ENCODE measurements at regions not wholly inside any gene's neighbourhood (a gene's known extent, or its start where the extent isn't known, plus 50 kb on each side); places are given as distances from the start of the nearest gene placed in this dataset.

GRCh38 chr13:40082639-40083038 lies 427.2 kb downstream of the COG6 start:
- Histone ChIP-seq H3K79me2 (ENCODE audit: control insufficient read depth, insufficient read depth, low read length) (no peaks in the 10 kb centered on the region), H3K36me3 (ENCODE audit: control insufficient read depth in 2 of 2, extremely low read depth in 1 of 2, insufficient read depth in 2 of 2, low read length in 2 of 2) (no peaks in the 10 kb centered on the region), H3K9ac (ENCODE audit: control insufficient read depth, extremely low read depth, insufficient read depth, low read length) (no peak overlapping the region), H3K27ac (ENCODE audit: control insufficient read depth, insufficient read depth, low read length) (no peak overlapping the region), H3K27me3 (ENCODE audit: control insufficient read depth, extremely low read depth, insufficient read depth, low read length) (no peaks in the 10 kb centered on the region), H3K4me3 (ENCODE audit: control insufficient read depth in 2 of 3, extremely low read depth in 1 of 3, insufficient read depth in 2 of 3, low read depth in 1 of 3, low read length in 3 of 3) (no peak overlapping the region), H3K9me3 (ENCODE audit: control insufficient read depth, low read depth, low read length) (no peaks in the 10 kb centered on the region), H3K9me1 (ENCODE audit: control insufficient read depth, extremely low read depth, insufficient read depth, low read length) (no peaks in the 10 kb centered on the region), H2AFZ (ENCODE audit: control insufficient read depth, low read length) (no peak overlapping the region), H3K4me1 (ENCODE audit: control insufficient read depth, extremely low read depth, insufficient read depth, low read length) (peaks cover 9% of the 10 kb centered on the region), H3K4me2 (ENCODE audit: control insufficient read depth, extremely low read depth, insufficient read depth, low read depth, low read length) (no peak overlapping the region), H4K20me1 (ENCODE audit: control insufficient read depth, extremely low read depth, insufficient read depth, low read length) (no peaks in the 10 kb centered on the region)
- dilution Hi-C loops (cut with MboI; ENCODE audit: extremely low pct_ligation_motif_present, low sequenced_read_pairs): no loop called here
- no peak for TF ChIP-seq EZH2 (IDR thresholded peaks at IDR 0.05; ENCODE audit: low read length)
- no peak for TF ChIP-seq CTCF (optimal IDR thresholded peaks at IDR 0.05 in 1 of 3, IDR thresholded peaks at IDR 0.05 in 1 of 3, conservative IDR thresholded peaks at IDR 0.05 in 1 of 3; ENCODE audit: extremely low read depth in 1 of 3, insufficient read depth in 2 of 3, low read length in 3 of 3)
- no peak for DNase-seq (ENCODE audit: low read depth, low spot score)
- no peak for FAIRE-seq

- H3K27ac ChIP-seq (ENCODE audit: control insufficient read depth, insufficient read depth, low read length): no peak overlapping the region
- no peak overlapping the region for H3K4me2 ChIP-seq (ENCODE audit: control insufficient read depth, extremely low read depth, insufficient read depth, low read depth, low read length)
- TF ChIP-seq EZH2 (IDR thresholded peaks at IDR 0.05; ENCODE audit: low read length) (no peak), CTCF (optimal IDR thresholded peaks at IDR 0.05 in 1 of 3, IDR thresholded peaks at IDR 0.05 in 1 of 3, conservative IDR thresholded peaks at IDR 0.05 in 1 of 3; ENCODE audit: extremely low read depth in 1 of 3, insufficient read depth in 2 of 3, low read length in 3 of 3) (no peak)
- H3K79me2 ChIP-seq (ENCODE audit: control insufficient read depth, insufficient read depth, low read length): no peaks in the 10 kb centered on the region
- H3K36me3 ChIP-seq (ENCODE audit: control insufficient read depth in 2 of 2, extremely low read depth in 1 of 2, insufficient read depth in 2 of 2, low read length in 2 of 2): no peaks in the 10 kb centered on the region
- dilution Hi-C loops (cut with MboI; ENCODE audit: extremely low pct_ligation_motif_present, low sequenced_read_pairs): no loop called here
- peaks cover 9% of the 10 kb centered on the region for H3K4me1 ChIP-seq (ENCODE audit: control insufficient read depth, extremely low read depth, insufficient read depth, low read length)
- DNase-seq (ENCODE audit: low read depth, low spot score) (no peak), FAIRE-seq (no peak)
- no peaks in the 10 kb centered on the region for H3K9me1 ChIP-seq (ENCODE audit: control insufficient read depth, extremely low read depth, insufficient read depth, low read length)
- no peak overlapping the region for H3K9ac ChIP-seq (ENCODE audit: control insufficient read depth, extremely low read depth, insufficient read depth, low read length)
- H2AFZ ChIP-seq (ENCODE audit: control insufficient read depth, low read length): no peak overlapping the region
- H3K27me3 ChIP-seq (ENCODE audit: control insufficient read depth, extremely low read depth, insufficient read depth, low read length): no peaks in the 10 kb centered on the region
- H3K4me3 ChIP-seq (ENCODE audit: control insufficient read depth in 2 of 3, extremely low read depth in 1 of 3, insufficient read depth in 2 of 3, low read depth in 1 of 3, low read length in 3 of 3): no peak overlapping the region
- no peaks in the 10 kb centered on the region for H4K20me1 ChIP-seq (ENCODE audit: control insufficient read depth, extremely low read depth, insufficient read depth, low read length)
- no peaks in the 10 kb centered on the region for H3K9me3 ChIP-seq (ENCODE audit: control insufficient read depth, low read depth, low read length)
Observed at GRCh38 chr13:40083841-40084240, 428.4 kb downstream of the COG6 start.

Data from keratinocyte (primary cell).